Psoas muscle (tissue), 7 donors: ENCODE measurements at regions not wholly inside any gene's neighbourhood (a gene's known extent, or its start where the extent isn't known, plus 50 kb on each side); places are given as distances from the start of the nearest gene placed in this dataset.
"Not testable (repeated sequence)": the region's sequence is repeated elsewhere in the genome, so short reads cannot be mapped to it uniquely, and the experiment has no call there.

Source experiments
- ATAC-seq, 4 donors: fragments of 200-7000 bp; cut with Tn5 transposase; one replicate each; pipeline ENCODE4 v1.9.1; 2020; ENCODE audit warnings: moderate library complexity in 3 of 4, mild to moderate bottlenecking in 2 of 4
- DNase-seq, 2 donors: peaks; one replicate each; pipeline ENCODE4 v3.0.0-alpha.2; 2020
- H3K27ac ChIP-seq: fragments of 200-600 bp; one replicate; pipeline ENCODE4 v1.8.0; 2022
- H3K27me3 ChIP-seq, 3 donors: fragments of 200-600 bp in 1 of 3; one replicate each; pipeline versions ENCODE4 v1.6.1 to v1.8.0; 2013 to 2022; ENCODE audit warnings: low read length in 2 of 3, mild to moderate bottlenecking in 2 of 3, moderate library complexity in 1 of 3; ENCODE audit not compliant: insufficient read depth in 3 of 3
- H3K36me3 ChIP-seq, 2 donors: fragments of 200-600 bp in 1 of 2; one replicate each; pipeline versions ENCODE4 v1.6.1 to v1.8.0; 2013 to 2022; ENCODE audit warnings: low read depth in 1 of 2, mild to moderate bottlenecking in 1 of 2, moderate library complexity in 1 of 2; ENCODE audit not compliant: insufficient read depth in 1 of 2
- H3K4me1 ChIP-seq: fragments of 200-600 bp; one replicate; pipeline ENCODE4 v1.8.0; 2022
- H3K4me3 ChIP-seq: fragments of 200-600 bp; one replicate; pipeline ENCODE4 v1.8.0; 2022; ENCODE audit warnings: mild to moderate bottlenecking
- H3K9me3 ChIP-seq: fragments of 200-600 bp; one replicate; pipeline ENCODE4 v1.8.0; 2022
- CTCF ChIP-seq: fragments of 200-600 bp; IDR thresholded peaks from one replicate; pipeline ENCODE4 v1.8.0; 2022; ENCODE audit warnings: antibody characterized with exemption
- WGBS, 3 donors: extraction: QIAGEN DNeasy Blood & Tissue Kit; methylation state at CpG; one replicate each; pipeline versions ENCODE4 v1.1.6 to v1.1.7; 2013; 5-methylcytosine and 5-hydroxymethylcytosine counted together
- intact Hi-C, 2 donors: fragments of 100-400 bp; cut with DNase I; formaldehyde crosslinking; loops; one replicate each; pipeline versions ENCODE4 v1.11.0 to v1.14.2; 2022
- donor health status: healthy with polysubstance abuse.
- donor health status: DM: no; HTN: no; CAD: no; lungs with moderate emphysema.
- donor health status: Bipolar disorder and iron deficiency.
- donor health status: healthy.
- donor health status: DM: yes; HTN: yes; CAD: no.
- donor health status: DM: no; HTN: no; CAD: no.
- donor health status: DM: yes; HTN: yes; CAD: no.

GRCh38 chr15:69703532-69704187 is 251.0 kb downstream of the RPLP1 start:
- DNase-seq: no peak
- Histone ChIP-seq H3K36me3 (no peaks in the 10 kb centered on the region), H3K4me3 (no peak overlapping the region), H3K9me3 (peaks cover 3% of the 10 kb centered on the region), H3K4me1 (no peaks in the 10 kb centered on the region), H3K27me3 (no peaks in the 10 kb centered on the region), H3K27ac (no peak overlapping the region)
- no peak for TF ChIP-seq CTCF
- intact Hi-C loops: no loop called here
- WGBS, 3 donors: 28 to 42% (median 31%) methylated on average over 9 of the region's 9 CpGs
- no peak for ATAC-seq

- H3K27ac ChIP-seq: no peak overlapping the region
- H3K9me3 ChIP-seq: peaks cover 3% of the 10 kb centered on the region
- ATAC-seq (peak in 3 of 4 donors; percentile 42 to 65 (median 54)), DNase-seq (no peak)
- H3K4me1 ChIP-seq: no peaks in the 10 kb centered on the region
- WGBS, 3 donors: 29 to 56% (median 31%) methylated on average over 3 of the region's 3 CpGs
- H3K36me3 ChIP-seq: no peaks in the 10 kb centered on the region
- H3K27me3 ChIP-seq: no peaks in the 10 kb centered on the region
- intact Hi-C loops: no loop called here
- TF ChIP-seq CTCF: no peak
- no peak overlapping the region for H3K4me3 ChIP-seq
Observed at GRCh38 chr15:69704229-69704628, 251.6 kb downstream of the RPLP1 start.

- no peaks in the 10 kb centered on the region for H3K4me1 ChIP-seq
- TF ChIP-seq CTCF: no peak
- 90 to 94% (median 91%) methylated on average over 4 of the region's 4 CpGs for WGBS, 3 donors
- DNase-seq: no peak
- ATAC-seq: no peak
- H3K4me3 ChIP-seq: no peak overlapping the region
- H3K27me3 ChIP-seq: no peaks in the 10 kb centered on the region
- H3K9me3 ChIP-seq: peaks cover 3% of the 10 kb centered on the region
- no peaks in the 10 kb centered on the region for H3K36me3 ChIP-seq
- intact Hi-C loops: no loop called here
- no peak overlapping the region for H3K27ac ChIP-seq
Observed at GRCh38 chr15:69704700-69705099, 252.1 kb downstream of the RPLP1 start.

- Histone ChIP-seq H3K4me3 (no peak overlapping the region), H3K27me3 (no peaks in the 10 kb centered on the region), H3K27ac (no peak overlapping the region), H3K4me1 (no peaks in the 10 kb centered on the region), H3K9me3 (peaks cover 3% of the 10 kb centered on the region), H3K36me3 (no peaks in the 10 kb centered on the region)
- ATAC-seq (no peak), DNase-seq (no peak)
- intact Hi-C loops: no loop called here
- 76 to 79% (median 77%) methylated on average over 3 of the region's 3 CpGs for WGBS, 3 donors
- TF ChIP-seq CTCF: no peak
Observed at GRCh38 chr15:69706353-69707097, 253.9 kb downstream of the RPLP1 start.

- H3K4me3 ChIP-seq, DNase-seq, H3K4me1 ChIP-seq, H3K27me3 ChIP-seq, H3K27ac ChIP-seq, intact Hi-C loops, H3K36me3 ChIP-seq, ATAC-seq, H3K9me3 ChIP-seq: not testable (repeated sequence)
- WGBS, 3 donors: 94 to 98% (median 96%) methylated on average over 4 of the region's 4 CpGs
Observed at GRCh38 chr15:69707241-69707640, 254.6 kb downstream of the RPLP1 start.

- ATAC-seq, H3K4me1 ChIP-seq, intact Hi-C loops, H3K27ac ChIP-seq, DNase-seq, H3K27me3 ChIP-seq, H3K9me3 ChIP-seq, H3K36me3 ChIP-seq, H3K4me3 ChIP-seq: not testable (repeated sequence)
- WGBS, 3 donors: 89 to 92% (median 91%) methylated on average over 3 of the region's 3 CpGs
Observed at GRCh38 chr15:69708436-69709122, 256.0 kb downstream of the RPLP1 start.
